GM19099 (cell line): ENCODE measurements at regions not wholly inside any gene's neighbourhood (a gene's known extent, or its start where the extent isn't known, plus 50 kb on each side); places are given as distances from the start of the nearest gene placed in this dataset.

Experiments used
- POLR2A ChIP-seq: IDR thresholded peaks from 3 replicates; pipeline ENCODE4 v1.6.1; 2011; ENCODE audit warnings: low read depth; ENCODE audit not compliant: insufficient read length; ENCODE audit errors: extremely low read depth

- TF ChIP-seq POLR2A: no peak
Measured at GRCh38 chr12:125296701-125297100, 231.5 kb downstream of the AACS start.

GRCh38 chr12:125299840-125300239, 234.6 kb downstream of the AACS start:
- no peak for TF ChIP-seq POLR2A

- TF ChIP-seq POLR2A: no peak
Measured at GRCh38 chr12:125300249-125300648, 235.0 kb downstream of the AACS start.

GRCh38 chr12:125303337-125303736, 238.1 kb downstream of the AACS start:
- TF ChIP-seq POLR2A: no peak

GRCh38 chr12:125304029-125304428, 238.8 kb downstream of the AACS start:
- no peak for TF ChIP-seq POLR2A

GRCh38 chr12:125305231-125305630, 240.0 kb downstream of the AACS start:
- no peak for TF ChIP-seq POLR2A

- no peak for TF ChIP-seq POLR2A
Measured at GRCh38 chr12:125310461-125310860, 245.2 kb downstream of the AACS start.

GRCh38 chr12:125311050-125311449, 245.8 kb downstream of the AACS start:
- no peak for TF ChIP-seq POLR2A

GRCh38 chr12:125312471-125312870, 247.2 kb downstream of the AACS start:
- TF ChIP-seq POLR2A: no peak

- TF ChIP-seq POLR2A: no peak
Measured at GRCh38 chr12:125314051-125314755, 249.0 kb downstream of the AACS start.

GRCh38 chr12:125315771-125316170, 250.5 kb downstream of the AACS start:
- TF ChIP-seq POLR2A: no peak

GRCh38 chr12:125320177-125320576, 254.9 kb downstream of the AACS start:
- TF ChIP-seq POLR2A: no peak

GRCh38 chr12:125324861-125325490, 259.7 kb downstream of the AACS start:
- TF ChIP-seq POLR2A: no peak

GRCh38 chr12:125329239-125330102, 264.2 kb downstream of the AACS start:
- no peak for TF ChIP-seq POLR2A

GRCh38 chr12:125330645-125331341, 265.6 kb downstream of the AACS start:
- TF ChIP-seq POLR2A: no peak
